ENCODE measurements at regions not wholly inside any gene's neighbourhood (a gene's known extent, or its start where the extent isn't known, plus 50 kb on each side); places are given as distances from the start of the nearest gene placed in this dataset.

GRCh38 chr12:4114986-4115385 lies 158.6 kb upstream of the CCND2 start:
- Histone ChIP-seq H3K4me1 (peaks cover 42 to 60% (median 53%) of the 10 kb centered on the region in 10 experiments), H4K20me1 (no peaks in the 10 kb centered on the region), H3K4me3 (no peak overlapping the region), H3K4me2 (peak overlapping the region in 7 of 11 experiments; percentile 15 to 96 (median 92); a peak in 8 of 22 replicates), H3K27me3 (no peaks in the 10 kb centered on the region), H3K9me3 (replicated peaks in 1 of 11) (no peaks in the 10 kb centered on the region), H3K36me3 (no peaks in the 10 kb centered on the region), H3K9ac (no peak overlapping the region), H3K27ac (no peak overlapping the region)
- no peak for TF ChIP-seq Cebpa-rat (IDR thresholded peaks at IDR 0.05)

- no peak overlapping the region for H3K9ac ChIP-seq
- TF ChIP-seq Cebpa-rat (IDR thresholded peaks at IDR 0.05) = no peak
Observed at GRCh38 chr12:4112734-4113325, 160.7 kb upstream of the CCND2 start.

GRCh38 chr12:4112290-4112689 lies 161.3 kb upstream of the CCND2 start:
- Histone ChIP-seq H3K4me3 (no peak overlapping the region), H3K4me2 (peak overlapping the region in 1 of 11 experiments; percentile 28; a peak in 1 of 22 replicates), H3K27ac (no peak overlapping the region), H3K27me3 (no peaks in the 10 kb centered on the region), H3K36me3 (no peaks in the 10 kb centered on the region), H3K9ac (no peak overlapping the region), H4K20me1 (no peaks in the 10 kb centered on the region), H3K4me1 (peaks cover 25 to 39% (median 32%) of the 10 kb centered on the region in 10 experiments), H3K9me3 (replicated peaks in 1 of 11) (no peaks in the 10 kb centered on the region)
- no peak for TF ChIP-seq Cebpa-rat (IDR thresholded peaks at IDR 0.05)

More at GRCh38 chr12:4112734-4113325, 160.7 kb upstream of the CCND2 start:
- H3K36me3 ChIP-seq = no peaks in the 10 kb centered on the region
- H3K27me3 ChIP-seq = no peaks in the 10 kb centered on the region
- H3K4me1 ChIP-seq = peaks cover 28 to 40% (median 38%) of the 10 kb centered on the region in 10 experiments
- no peaks in the 10 kb centered on the region for H3K9me3 ChIP-seq (replicated peaks in 1 of 11)
- H3K4me3 ChIP-seq = no peak overlapping the region
- no peaks in the 10 kb centered on the region for H4K20me1 ChIP-seq
- no peak overlapping the region for H3K27ac ChIP-seq
- peak overlapping the region in 7 of 11 experiments; percentile 3 to 38 (median 23); a peak in 6 of 22 replicates for H3K4me2 ChIP-seq

- TF ChIP-seq Cebpa-rat (IDR thresholded peaks at IDR 0.05) = no peak
- H3K9me3 ChIP-seq (replicated peaks in 1 of 11) = no peaks in the 10 kb centered on the region
Observed at GRCh38 chr12:4111010-4111409, 162.6 kb upstream of the CCND2 start.

DNA sequence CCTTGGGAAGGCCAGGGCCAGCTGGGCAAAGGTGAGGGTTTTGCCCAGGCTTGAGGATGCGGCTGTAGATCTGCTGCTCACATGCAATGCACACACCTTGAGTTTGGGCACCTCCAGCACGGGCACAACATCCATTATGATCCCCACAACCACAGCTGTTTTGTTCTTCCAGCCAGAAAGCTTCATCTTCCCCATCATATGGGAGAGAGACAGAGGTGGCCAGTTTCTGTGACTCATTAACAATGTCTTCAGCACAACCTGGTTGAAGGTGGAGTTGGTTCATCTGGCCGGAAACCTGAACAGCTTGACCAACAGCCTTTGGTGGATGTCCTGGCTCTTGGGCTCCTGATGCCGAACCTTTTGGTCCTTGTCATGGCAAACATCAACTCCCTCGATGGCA lies 163.7 kb upstream of the CCND2 start:
- no peak overlapping the region for H3K9ac ChIP-seq
- TF ChIP-seq Cebpa-rat (IDR thresholded peaks at IDR 0.05) = no peak

More at GRCh38 chr12:4111010-4111409, 162.6 kb upstream of the CCND2 start:
- peaks cover 12 to 27% (median 20%) of the 10 kb centered on the region in 10 experiments for H3K4me1 ChIP-seq
- H4K20me1 ChIP-seq = no peaks in the 10 kb centered on the region
- peaks cover 0 to 9% (median 0%) of the 10 kb centered on the region in 11 experiments; a peak in 1 of 22 replicates for H3K27me3 ChIP-seq
- H3K9ac ChIP-seq = no peak overlapping the region
- no peaks in the 10 kb centered on the region for H3K36me3 ChIP-seq
- H3K4me2 ChIP-seq = no peak overlapping the region
- no peak overlapping the region for H3K27ac ChIP-seq
- no peak overlapping the region for H3K4me3 ChIP-seq

GRCh38 chr12:4108803-4109345 lies 164.7 kb upstream of the CCND2 start:
- no peak overlapping the region for H3K9ac ChIP-seq
- H3K4me1 ChIP-seq = peaks cover 0 to 20% (median 8%) of the 10 kb centered on the region in 10 experiments; a peak in 10 of 20 replicates
- TF ChIP-seq Cebpa-rat (IDR thresholded peaks at IDR 0.05) = no peak
- no peak overlapping the region for H3K27ac ChIP-seq
- peaks cover 0 to 10% (median 0%) of the 10 kb centered on the region in 11 experiments; a peak in 1 of 22 replicates for H3K27me3 ChIP-seq
- H3K36me3 ChIP-seq = no peaks in the 10 kb centered on the region
- H3K4me2 ChIP-seq = peak overlapping the region in 1 of 11 experiments; percentile 10; a peak in 3 of 22 replicates
- H4K20me1 ChIP-seq = no peaks in the 10 kb centered on the region
- H3K4me3 ChIP-seq = no peak overlapping the region
- peaks cover 0 to 6% (median 0%) of the 10 kb centered on the region in 11 experiments; a peak in 5 of 22 replicates for H3K9me3 ChIP-seq (replicated peaks in 1 of 11)

More for the DNA sequence above, 163.7 kb upstream of the CCND2 start:
- Histone ChIP-seq H3K9me3 (replicated peaks in 1 of 11) (peaks cover 0 to 2% (median 0%) of the 10 kb centered on the region in 11 experiments; a peak in 3 of 22 replicates), H4K20me1 (no peaks in the 10 kb centered on the region), H3K27me3 (peaks cover 0 to 10% (median 0%) of the 10 kb centered on the region in 11 experiments; a peak in 1 of 22 replicates), H3K4me3 (no peak overlapping the region), H3K36me3 (no peaks in the 10 kb centered on the region), H3K4me1 (peaks cover under 1 to 20% (median 8%) of the 10 kb centered on the region in 10 experiments; a peak in 11 of 20 replicates), H3K27ac (no peak overlapping the region), H3K4me2 (peak overlapping the region in 2 of 11 experiments; percentile 10 to 35; a peak in 3 of 22 replicates)

GRCh38 chr12:4107911-4108697 lies 165.5 kb upstream of the CCND2 start:
- no peak for TF ChIP-seq Cebpa-rat (IDR thresholded peaks at IDR 0.05)

DNA sequence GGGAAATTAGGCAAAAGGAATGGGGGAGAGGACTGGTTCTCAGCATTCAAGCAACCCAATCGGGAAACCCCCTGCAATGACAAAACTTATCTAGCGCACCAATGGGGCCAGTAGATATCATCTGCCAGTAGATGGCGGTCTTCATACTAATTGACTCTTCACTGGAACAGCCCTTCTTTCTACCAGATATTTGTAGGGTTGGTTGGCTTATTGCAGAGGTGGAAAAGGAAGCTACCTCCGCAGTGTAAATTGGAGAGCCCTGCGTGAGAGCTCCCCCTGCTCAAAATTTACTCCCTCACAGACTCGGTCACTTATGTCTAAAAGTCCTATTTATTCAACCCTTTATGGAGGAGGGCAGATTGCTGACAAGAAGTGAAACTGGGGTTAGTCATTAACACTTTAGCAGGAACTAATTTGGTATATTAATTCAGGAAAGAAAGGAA lies 166.1 kb upstream of the CCND2 start:
- Histone ChIP-seq H3K4me1 (peaks cover 0 to 20% (median 0%) of the 10 kb centered on the region in 10 experiments; a peak in 3 of 20 replicates), H3K4me2 (peak overlapping the region in 3 of 11 experiments; percentile 3 to 40 (median 34); a peak in 3 of 22 replicates), H3K4me3 (no peak overlapping the region), H3K27ac (no peak overlapping the region), H3K36me3 (no peaks in the 10 kb centered on the region), H3K9me3 (replicated peaks in 1 of 11) (peaks cover 0 to 6% (median 0%) of the 10 kb centered on the region in 11 experiments; a peak in 5 of 22 replicates), H3K9ac (no peak overlapping the region), H3K27me3 (peaks cover 0 to 10% (median 0%) of the 10 kb centered on the region in 11 experiments; a peak in 1 of 22 replicates), H4K20me1 (no peaks in the 10 kb centered on the region)
- no peak for TF ChIP-seq Cebpa-rat (IDR thresholded peaks at IDR 0.05)

More at GRCh38 chr12:4107911-4108697, 165.5 kb upstream of the CCND2 start:
- H3K27ac ChIP-seq = no peak overlapping the region
- H3K9me3 ChIP-seq (replicated peaks in 1 of 11) = peaks cover 0 to 6% (median 0%) of the 10 kb centered on the region in 11 experiments; a peak in 5 of 22 replicates
- H3K4me2 ChIP-seq = peak overlapping the region in 3 of 11 experiments; percentile 3 to 40 (median 34); a peak in 3 of 22 replicates
- no peaks in the 10 kb centered on the region for H3K36me3 ChIP-seq
- peaks cover 0 to 10% (median 0%) of the 10 kb centered on the region in 11 experiments; a peak in 1 of 22 replicates for H3K27me3 ChIP-seq
- H3K4me1 ChIP-seq = peaks cover 0 to 20% (median 5%) of the 10 kb centered on the region in 10 experiments; a peak in 10 of 20 replicates
- H4K20me1 ChIP-seq = no peaks in the 10 kb centered on the region
- no peak overlapping the region for H3K9ac ChIP-seq
- no peak overlapping the region for H3K4me3 ChIP-seq

Data from BLaER1 treated with 17β-estradiol and CSF1 and Interleukin-3, amounts not matched to agents 10 nM and 100 nM (cell line).